Upper lobe of right lung (tissue), 1 donor: ENCODE measurements at regions not wholly inside any gene's neighbourhood (a gene's known extent, or its start where the extent isn't known, plus 50 kb on each side); places are given as distances from the start of the nearest gene placed in this dataset.

Experiments used
- ATAC-seq: fragments of 200-7000 bp; cut with Tn5 transposase; one replicate; pipeline ENCODE4 v1.9.1; 2020; ENCODE audit warnings: mild to moderate bottlenecking, moderate library complexity
- DNase-seq: peaks from one replicate; pipeline ENCODE4 v3.0.0-alpha.2; 2020
- H3K27ac ChIP-seq: fragments of 200-600 bp; one replicate; pipeline ENCODE4 v1.8.0; 2022
- H3K27me3 ChIP-seq: fragments of 200-600 bp; one replicate; pipeline ENCODE4 v1.8.0; 2022; ENCODE audit warnings: mild to moderate bottlenecking
- H3K36me3 ChIP-seq: fragments of 200-600 bp; one replicate; pipeline ENCODE4 v1.8.0; 2022
- H3K4me1 ChIP-seq: fragments of 200-600 bp; one replicate; pipeline ENCODE4 v1.8.0; 2022
- H3K4me3 ChIP-seq: fragments of 200-600 bp; one replicate; pipeline ENCODE4 v1.8.0; 2022; ENCODE audit warnings: mild to moderate bottlenecking
- H3K9me3 ChIP-seq: fragments of 200-600 bp; one replicate; pipeline ENCODE4 v1.8.0; 2022
- CTCF ChIP-seq: fragments of 200-600 bp; IDR thresholded peaks from one replicate; pipeline ENCODE4 v1.8.0; 2022; ENCODE audit warnings: antibody characterized with exemption
- intact Hi-C: fragments of 100-400 bp; cut with DNase I; formaldehyde crosslinking; loops from one replicate; pipeline ENCODE4 v1.11.0; 2022
- donor health status: DM: no; HTN: yes; CAD: no; lungs with severe emphysema.

GRCh38 chr16:24430954-24431760 is 108.2 kb upstream of the RBBP6 start:
- Histone ChIP-seq H3K4me3 (no peak overlapping the region), H3K4me1 (no peaks in the 10 kb centered on the region), H3K9me3 (peaks cover under 1% of the 10 kb centered on the region), H3K36me3 (no peaks in the 10 kb centered on the region), H3K27me3 (peaks cover 4% of the 10 kb centered on the region), H3K27ac (no peak overlapping the region)
- TF ChIP-seq CTCF, result no peak
- no peak for ATAC-seq
- no peak for DNase-seq
- intact Hi-C loops, result no loop called here

- Histone ChIP-seq H3K4me1 (no peaks in the 10 kb centered on the region), H3K27ac (no peak overlapping the region), H3K4me3 (no peak overlapping the region), H3K27me3 (peaks cover 4% of the 10 kb centered on the region), H3K36me3 (no peaks in the 10 kb centered on the region), H3K9me3 (no peaks in the 10 kb centered on the region)
- no peak for DNase-seq
- intact Hi-C loops, result no loop called here
- TF ChIP-seq CTCF, result no peak
- ATAC-seq, result no peak
Measured at GRCh38 chr16:24433706-24434105, 105.7 kb upstream of the RBBP6 start.

- no peaks in the 10 kb centered on the region for H3K9me3 ChIP-seq
- H3K27ac ChIP-seq, result no peak overlapping the region
- ATAC-seq (no peak), DNase-seq (no peak)
- intact Hi-C loops, result no loop called here
- no peak overlapping the region for H3K4me3 ChIP-seq
- no peaks in the 10 kb centered on the region for H3K27me3 ChIP-seq
- no peak for TF ChIP-seq CTCF
- H3K36me3 ChIP-seq, result no peaks in the 10 kb centered on the region
- no peaks in the 10 kb centered on the region for H3K4me1 ChIP-seq
Measured at GRCh38 chr16:24440306-24440705, 99.1 kb upstream of the RBBP6 start.

- Histone ChIP-seq H3K4me1 (no peaks in the 10 kb centered on the region), H3K9me3 (no peaks in the 10 kb centered on the region), H3K27me3 (no peaks in the 10 kb centered on the region), H3K4me3 (no peak overlapping the region), H3K27ac (no peak overlapping the region), H3K36me3 (no peaks in the 10 kb centered on the region)
- DNase-seq, result no peak
- intact Hi-C loops, result no loop called here
- no peak for TF ChIP-seq CTCF
- ATAC-seq, result no peak
Measured at GRCh38 chr16:24442631-24443030, 96.7 kb upstream of the RBBP6 start.

- Histone ChIP-seq H3K9me3 (no peaks in the 10 kb centered on the region), H3K4me3 (no peak overlapping the region), H3K27me3 (no peaks in the 10 kb centered on the region), H3K36me3 (no peaks in the 10 kb centered on the region), H3K4me1 (no peaks in the 10 kb centered on the region), H3K27ac (no peak overlapping the region)
- ATAC-seq, result no peak
- DNase-seq, result no peak
- intact Hi-C loops, result no loop called here
- TF ChIP-seq CTCF, result no peak
Measured at GRCh38 chr16:24445216-24445615, 94.2 kb upstream of the RBBP6 start.
